Tibial artery (tissue), 4 donors: ENCODE measurements at regions not wholly inside any gene's neighbourhood (a gene's known extent, or its start where the extent isn't known, plus 50 kb on each side); places are given as distances from the start of the nearest gene placed in this dataset.

Source experiments
- DNase-seq, 2 donors: peaks; one replicate each; pipeline ENCODE4 v3.0.0-alpha.2; 2019
- H3K27ac ChIP-seq, 2 donors: fragments of 200-600 bp; sonication (generic) in 1 of 2; 1 replicate in 1 of 2; 2 replicates in 1 of 2; pipeline ENCODE4 v1.5.1; 2018 to 2019; ENCODE audit warnings: mild to moderate bottlenecking in 1 of 2
- H3K27me3 ChIP-seq, 2 donors: fragments of 200-600 bp; sonication (generic) in 1 of 2; one replicate each; pipeline versions ENCODE4 v1.5.1 to v1.6.0; 2016 to 2019
- H3K36me3 ChIP-seq, 3 donors: fragments of 200-600 bp; sonication (generic) in 2 of 3; one replicate each; pipeline ENCODE4 v1.5.1; 2016 to 2019; ENCODE audit warnings: mild to moderate bottlenecking in 2 of 3
- H3K4me1 ChIP-seq, 4 donors: fragments of 200-600 bp; sonication (generic) in 2 of 4; 1 replicate in 3 of 4; 2 replicates in 1 of 4; pipeline ENCODE4 v1.5.1; 2016 to 2019
- H3K4me3 ChIP-seq, 2 donors: fragments of 200-600 bp; sonication (generic) in 1 of 2; 1 replicate in 1 of 2; 2 replicates in 1 of 2; pipeline ENCODE4 v1.5.1; 2018 to 2019; ENCODE audit warnings: mild to moderate bottlenecking in 2 of 2
- H3K9me3 ChIP-seq, 3 donors: fragments of 200-600 bp; sonication (generic) in 1 of 3; one replicate each; pipeline ENCODE4 v1.5.1; 2016 to 2019
- CTCF ChIP-seq, 2 experiments: fragments of 200-600 bp in 1 of 2; fragments of 450-650 bp in 1 of 2; IDR thresholded peaks; one replicate each; pipeline ENCODE4 v1.5.1; 2017 to 2019; ENCODE audit warnings: antibody characterized with exemption in 2 of 2, mild to moderate bottlenecking in 1 of 2, moderate library complexity in 1 of 2
- intact Hi-C: fragments of 100-400 bp; cut with DNase I; formaldehyde crosslinking; loops from one replicate; pipeline ENCODE4 v1.15.0; 2023; ENCODE audit warnings: low total_unique reads

- Histone ChIP-seq H3K9me3 (no peaks in the 10 kb centered on the region), H3K4me1 (peaks cover 0 to 16% (median 9%) of the 10 kb centered on the region in 4 donors), H3K27ac (no peak overlapping the region), H3K36me3 (peaks cover 7 to 38% (median 20%) of the 10 kb centered on the region in 3 donors), H3K27me3 (no peaks in the 10 kb centered on the region), H3K4me3 (no peak overlapping the region)
- intact Hi-C loops = loop anchor here (10.0 kb wide), 1 partner anchor 634 kb away; no protein-coding TSS in a partner anchor
- no peak for TF ChIP-seq CTCF (IDR thresholded peaks at IDR 0.05)
- no peak for DNase-seq
These were observed 84.4 kb upstream of the JAK1 start for GRCh38 chr1:65050735-65051134.

GRCh38 chr1:65054481-65054880 is 88.1 kb upstream of the JAK1 start:
- intact Hi-C loops = loop anchor here (10.0 kb wide), 1 partner anchor 630 kb away; no protein-coding TSS in a partner anchor
- TF ChIP-seq CTCF (IDR thresholded peaks at IDR 0.05) = no peak
- Histone ChIP-seq H3K36me3 (peaks cover 21 to 54% (median 41%) of the 10 kb centered on the region in 3 donors), H3K4me1 (peaks cover 0 to 37% (median 13%) of the 10 kb centered on the region in 4 donors), H3K4me3 (no peak overlapping the region), H3K9me3 (no peaks in the 10 kb centered on the region), H3K27me3 (no peaks in the 10 kb centered on the region), H3K27ac (no peak overlapping the region)
- no peak for DNase-seq

GRCh38 chr1:65055747-65056146 is 89.4 kb upstream of the JAK1 start:
- intact Hi-C loops = loop anchor here (10.0 kb wide), 1 partner anchor 629 kb away; no protein-coding TSS in a partner anchor
- Histone ChIP-seq H3K27ac (no peak overlapping the region), H3K9me3 (no peaks in the 10 kb centered on the region), H3K4me1 (peaks cover 0 to 50% (median 16%) of the 10 kb centered on the region in 4 donors), H3K4me3 (no peak overlapping the region), H3K36me3 (peaks cover 21 to 48% (median 41%) of the 10 kb centered on the region in 3 donors), H3K27me3 (no peaks in the 10 kb centered on the region)
- DNase-seq = no peak
- no peak for TF ChIP-seq CTCF (IDR thresholded peaks at IDR 0.05)

- Histone ChIP-seq H3K4me1 (peaks cover 0 to 54% (median 20%) of the 10 kb centered on the region in 4 donors), H3K4me3 (no peak overlapping the region), H3K27me3 (no peaks in the 10 kb centered on the region), H3K36me3 (peaks cover 21 to 48% (median 41%) of the 10 kb centered on the region in 3 donors), H3K9me3 (no peaks in the 10 kb centered on the region), H3K27ac (no peak overlapping the region)
- TF ChIP-seq CTCF (IDR thresholded peaks at IDR 0.05) = no peak
- DNase-seq = no peak
- intact Hi-C loops = loop anchor here (10.0 kb wide), 1 partner anchor 629 kb away; no protein-coding TSS in a partner anchor
These were observed 89.9 kb upstream of the JAK1 start for GRCh38 chr1:65056234-65056633.

- Histone ChIP-seq H3K36me3 (peaks cover 21 to 48% (median 40%) of the 10 kb centered on the region in 3 donors), H3K4me1 (peaks cover 0 to 60% (median 22%) of the 10 kb centered on the region in 4 donors), H3K27ac (no peak overlapping the region), H3K4me3 (no peak overlapping the region), H3K9me3 (no peaks in the 10 kb centered on the region), H3K27me3 (no peaks in the 10 kb centered on the region)
- DNase-seq = no peak
- TF ChIP-seq CTCF (IDR thresholded peaks at IDR 0.05) = no peak
- intact Hi-C loops = loop anchor here (10.0 kb wide), 1 partner anchor 628 kb away; no protein-coding TSS in a partner anchor
These were observed 90.5 kb upstream of the JAK1 start for GRCh38 chr1:65056866-65057265.
